Kasumi-1 (cell line): ENCODE measurements at regions not wholly inside any gene's neighbourhood (a gene's known extent, or its start where the extent isn't known, plus 50 kb on each side); places are given as distances from the start of the nearest gene placed in this dataset.

Experiments used
- DNase-seq, 2 experiments: peaks; one replicate each; lab custom pipeline; 2025; lab: John Stamatoyannopoulos, UW

DNA sequence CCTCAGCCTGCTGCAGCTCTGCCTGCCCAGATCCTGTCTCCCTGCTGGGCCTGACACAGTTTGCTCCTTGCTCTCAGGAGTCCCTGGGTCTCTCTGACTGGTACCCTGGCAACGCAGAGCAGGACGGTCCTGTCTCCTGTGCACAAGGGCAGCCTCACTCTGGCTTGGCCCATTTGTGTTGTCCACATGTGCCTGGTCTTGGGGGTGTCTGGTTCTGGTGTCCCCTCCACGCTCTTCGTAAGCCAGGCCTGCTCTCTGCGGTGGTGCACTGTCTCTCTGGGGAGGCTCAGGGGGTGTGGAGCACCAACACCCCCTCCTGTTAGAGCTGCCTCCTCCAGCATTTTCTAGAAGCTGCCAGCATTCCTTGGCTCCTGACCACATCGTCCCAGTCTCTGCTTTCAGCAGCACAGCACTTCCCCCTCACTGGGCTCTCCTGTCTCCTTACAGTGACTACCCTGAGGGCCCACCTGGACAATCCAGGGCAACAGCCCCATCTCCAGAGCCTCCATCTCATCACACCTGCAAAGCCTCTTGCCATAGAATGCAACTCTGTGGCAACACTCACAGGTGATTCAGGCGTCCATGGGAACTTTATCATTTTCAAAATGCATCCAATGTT lies 235.6 kb upstream of the HS6ST1 start:
- DNase-seq: no peak

DNA sequence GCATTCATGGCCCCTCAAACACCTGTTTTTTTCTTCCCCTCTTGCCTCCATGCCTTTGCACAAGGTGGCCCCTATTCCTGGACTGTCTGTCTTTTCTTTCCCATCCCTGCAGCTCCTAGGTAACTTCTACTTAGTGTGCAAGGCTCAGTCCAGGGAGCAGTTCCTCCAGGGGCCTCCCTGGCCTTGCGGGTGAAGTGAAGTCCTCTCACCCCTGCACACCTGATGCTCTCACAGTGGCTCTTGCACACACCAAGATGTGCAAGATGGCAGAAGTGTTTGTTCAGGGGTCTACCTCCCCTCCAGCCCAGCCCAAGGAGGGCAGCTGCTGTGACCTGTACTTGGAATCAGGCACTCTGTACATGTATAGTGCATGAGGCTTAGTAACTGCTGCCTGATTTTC lies 236.8 kb upstream of the HS6ST1 start:
- DNase-seq: no peak

GRCh38 chr2:128556089-128556488 lies 237.4 kb upstream of the HS6ST1 start:
- DNase-seq: no peak

GRCh38 chr2:128556633-128557032 lies 238.0 kb upstream of the HS6ST1 start:
- no peak for DNase-seq

DNA sequence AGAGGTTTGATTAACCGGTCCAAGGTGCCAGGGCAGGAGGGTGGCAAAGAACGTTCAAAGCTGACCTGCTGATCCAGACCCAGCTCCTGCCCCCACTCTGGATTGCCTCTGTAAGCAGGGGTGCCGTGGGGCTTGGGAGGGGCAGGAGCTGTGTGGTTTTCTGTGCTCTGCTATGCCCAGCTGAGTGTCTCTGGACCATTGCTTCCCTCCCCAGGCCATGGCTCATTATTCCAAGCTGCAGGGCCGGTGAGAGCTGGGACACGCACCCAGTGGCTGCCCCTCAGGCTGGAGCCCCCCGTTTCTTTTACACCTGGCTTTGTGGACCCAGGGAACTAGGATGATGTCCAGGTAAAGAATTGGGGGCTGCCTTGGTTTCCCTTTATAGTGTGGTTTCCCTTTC lies 238.4 kb upstream of the HS6ST1 start:
- no peak for DNase-seq

- no peak for DNase-seq
These were observed 239.2 kb upstream of the HS6ST1 start for GRCh38 chr2:128557831-128558241.

DNA sequence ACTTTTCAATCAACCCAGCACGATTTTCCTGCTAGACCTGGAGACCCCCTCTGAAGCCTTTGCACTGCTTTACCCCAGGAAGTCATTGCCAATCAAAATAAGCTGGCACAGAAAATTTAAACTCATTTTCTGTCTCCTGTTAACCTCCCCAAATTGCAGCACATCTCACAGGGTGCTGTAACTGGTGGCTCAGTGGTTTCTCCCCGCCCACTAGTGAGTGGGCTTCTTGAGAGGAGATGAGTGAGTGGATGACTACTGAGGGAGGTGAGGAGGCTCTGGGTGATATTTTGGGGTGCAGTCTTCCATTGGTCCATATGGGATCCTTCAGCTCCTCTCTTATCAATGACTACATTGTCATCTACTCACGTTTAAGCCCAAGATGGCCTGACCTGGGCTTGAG lies 239.8 kb upstream of the HS6ST1 start:
- no peak for DNase-seq

- no peak for DNase-seq
These were observed 240.3 kb upstream of the HS6ST1 start for GRCh38 chr2:128558895-128559532.

GRCh38 chr2:128559533-128560515 lies 241.2 kb upstream of the HS6ST1 start:
- DNase-seq: no peak

DNA sequence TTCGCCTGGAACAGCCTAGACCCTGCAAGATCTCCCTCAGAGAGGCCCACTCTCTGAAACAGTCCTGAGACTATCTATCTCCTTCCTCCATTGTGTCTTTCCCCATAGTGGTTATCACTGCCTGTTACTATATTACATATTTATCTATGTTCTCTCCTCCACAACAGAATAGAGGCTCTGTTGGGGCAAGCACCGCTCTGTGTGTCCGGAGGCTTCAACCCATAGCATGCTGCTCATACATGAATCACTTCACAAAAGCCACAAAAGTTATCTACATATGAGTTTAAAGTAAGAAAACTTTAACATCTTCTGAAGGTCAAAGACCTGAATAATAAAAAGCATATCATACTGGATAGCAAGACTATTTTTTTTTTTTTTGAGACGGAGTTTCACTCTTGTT lies 242.1 kb upstream of the HS6ST1 start:
- DNase-seq: no peak

- DNase-seq: no peak
These were observed 244.0 kb upstream of the HS6ST1 start for GRCh38 chr2:128562471-128563347.

DNA sequence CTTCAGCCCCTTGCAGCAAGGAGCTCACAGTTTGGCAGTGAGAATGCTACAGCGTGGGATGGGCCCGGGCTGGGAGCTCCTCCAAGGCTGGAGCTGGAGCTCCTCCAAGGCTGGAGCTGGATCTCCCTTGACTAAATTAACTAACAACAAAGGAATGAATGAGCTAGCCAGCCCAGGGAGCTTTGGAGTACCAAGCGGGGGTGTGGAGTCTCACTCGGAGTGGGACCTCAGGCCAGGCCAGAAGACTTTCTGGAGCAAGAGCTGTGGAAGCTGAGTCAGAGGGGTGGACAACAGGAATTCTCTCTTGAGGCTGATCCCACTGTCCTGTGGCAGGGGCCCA lies 244.7 kb upstream of the HS6ST1 start:
- DNase-seq: no peak

GRCh38 chr2:128564131-128564530 lies 245.5 kb upstream of the HS6ST1 start:
- DNase-seq: no peak

GRCh38 chr2:128564551-128564950 lies 245.9 kb upstream of the HS6ST1 start:
- no peak for DNase-seq

DNA sequence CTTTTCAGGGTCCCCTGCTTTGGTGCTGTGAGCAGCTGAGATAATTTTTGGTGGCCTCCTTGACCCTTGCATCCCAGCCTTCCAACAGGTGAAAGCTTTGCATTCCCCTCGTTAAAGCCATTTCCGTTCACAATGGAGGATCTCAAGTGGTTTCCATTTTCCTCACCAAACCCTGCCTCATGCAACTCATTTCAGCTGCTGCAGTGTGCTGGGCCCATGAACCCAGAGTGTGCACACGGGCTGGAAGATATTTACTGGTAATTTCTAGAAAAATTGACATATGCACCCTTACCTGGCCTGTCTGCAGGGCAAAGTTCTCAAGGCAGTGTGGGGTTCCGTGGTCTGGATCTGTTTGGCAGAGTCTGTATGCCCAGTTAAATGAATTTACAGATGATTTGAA lies 246.8 kb upstream of the HS6ST1 start:
- no peak for DNase-seq

- no peak for DNase-seq
These were observed 248.0 kb upstream of the HS6ST1 start for GRCh38 chr2:128566671-128567070.

- DNase-seq: no peak
These were observed 249.4 kb upstream of the HS6ST1 start for GRCh38 chr2:128568106-128568505.

DNA sequence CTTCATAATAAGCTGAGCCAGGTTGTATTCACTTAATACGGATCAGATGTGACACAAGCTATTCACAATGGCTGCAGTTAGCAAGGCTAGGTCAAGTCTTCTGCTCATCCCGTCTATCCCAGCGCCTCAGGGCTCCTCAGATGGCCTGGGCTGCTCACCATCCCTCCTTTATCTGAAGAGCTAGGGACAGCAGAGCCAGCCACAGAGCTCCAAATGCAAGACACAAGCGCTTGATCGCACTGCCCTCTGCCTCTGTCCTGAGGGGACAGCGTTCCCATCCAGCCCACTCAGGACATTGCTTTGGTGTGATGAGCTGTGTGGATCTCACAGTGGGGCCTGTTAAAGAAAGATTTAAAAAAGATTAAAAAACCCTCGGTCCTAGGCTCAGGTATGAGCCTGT lies 254.4 kb upstream of the HS6ST1 start:
- DNase-seq: no peak

DNA sequence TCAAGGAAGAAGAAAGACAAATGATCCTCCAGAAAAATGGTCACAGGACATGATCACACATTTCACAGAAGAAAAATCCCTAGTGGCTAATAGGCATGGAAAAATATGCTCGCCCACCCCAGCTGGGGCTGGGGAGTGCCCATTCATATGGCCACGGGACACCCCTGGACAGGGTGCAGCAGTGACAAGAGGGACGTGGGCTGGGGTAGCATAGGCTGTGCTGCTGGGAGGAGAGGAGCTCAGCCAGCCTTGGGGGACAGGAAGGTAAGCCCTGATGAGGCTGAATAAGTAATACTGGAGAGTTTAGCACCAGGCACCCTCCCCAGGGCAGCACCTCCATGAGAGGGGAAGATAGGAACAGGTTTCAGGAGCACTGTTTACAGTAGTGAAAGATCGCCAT lies 254.9 kb upstream of the HS6ST1 start:
- no peak for DNase-seq

GRCh38 chr2:128577141-128577930 lies 258.7 kb upstream of the HS6ST1 start:
- DNase-seq: no peak
